ENCODE measurements at regions not wholly inside any gene's neighbourhood (a gene's known extent, or its start where the extent isn't known, plus 50 kb on each side); places are given as distances from the start of the nearest gene placed in this dataset.

DNA sequence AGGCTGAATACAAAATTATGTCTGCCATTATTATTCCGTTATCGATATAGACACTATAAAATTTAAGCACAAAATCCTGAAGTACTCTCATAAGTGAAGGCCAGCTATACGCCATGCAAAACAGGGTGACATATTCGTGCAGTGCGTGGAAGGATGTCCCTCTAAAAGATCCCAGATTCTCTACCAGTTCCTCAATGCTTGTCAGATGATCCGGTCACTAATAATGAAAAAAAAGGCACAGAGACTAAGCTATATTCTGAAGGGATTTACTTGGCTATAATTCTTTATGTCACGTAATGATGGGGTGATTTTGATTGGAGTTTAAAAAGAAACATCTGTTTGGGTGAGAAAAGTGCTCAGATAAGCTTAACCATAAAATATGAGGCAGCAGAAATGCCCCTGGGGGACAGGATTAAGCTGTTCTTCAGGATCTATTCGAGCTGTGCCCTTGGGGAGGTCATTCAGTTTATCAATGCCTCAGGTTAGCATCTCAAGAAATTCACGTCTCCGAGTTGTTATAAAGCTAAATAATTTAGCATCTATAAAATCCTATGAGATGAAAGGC lies 229.7 kb upstream of the PITRM1 start:
- no peak overlapping the region for H3K27ac Mint-ChIP-seq
- peaks cover 4% of the 10 kb centered on the region for H3K27me3 Mint-ChIP-seq
- no peaks in the 10 kb centered on the region for H3K36me3 Mint-ChIP-seq
- no peaks in the 10 kb centered on the region for H3K4me1 Mint-ChIP-seq (ENCODE audit: low read depth)
- no peak overlapping the region for H3K4me3 Mint-ChIP-seq
- no peaks in the 10 kb centered on the region for H3K9me3 Mint-ChIP-seq (ENCODE audit: low read depth)

DNA sequence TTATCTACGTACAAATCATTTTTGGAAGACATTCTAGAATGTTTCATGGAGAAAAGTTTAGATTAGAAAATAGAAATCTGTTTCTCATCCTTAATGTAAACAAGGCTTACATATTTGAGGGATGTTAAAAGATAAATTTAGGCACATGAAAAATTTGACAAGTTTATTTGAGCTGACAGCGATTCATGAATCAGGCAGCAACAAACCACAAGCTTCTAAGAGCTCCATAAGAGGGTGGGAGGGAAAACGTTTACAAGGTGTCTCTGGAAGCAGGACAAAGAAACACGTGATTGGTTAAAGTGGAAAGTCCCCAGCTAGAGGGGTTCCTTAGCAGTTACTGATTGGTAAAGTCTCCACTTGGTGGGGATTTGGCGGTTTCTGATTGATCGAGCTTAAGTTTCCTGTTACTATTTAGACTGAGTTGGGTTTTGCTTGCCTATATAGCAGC lies 228.9 kb upstream of the PITRM1 start:
- Mint-ChIP-seq H3K27ac (no peak overlapping the region), H3K4me1 (ENCODE audit: low read depth) (no peaks in the 10 kb centered on the region), H3K4me3 (no peak overlapping the region)

DNA sequence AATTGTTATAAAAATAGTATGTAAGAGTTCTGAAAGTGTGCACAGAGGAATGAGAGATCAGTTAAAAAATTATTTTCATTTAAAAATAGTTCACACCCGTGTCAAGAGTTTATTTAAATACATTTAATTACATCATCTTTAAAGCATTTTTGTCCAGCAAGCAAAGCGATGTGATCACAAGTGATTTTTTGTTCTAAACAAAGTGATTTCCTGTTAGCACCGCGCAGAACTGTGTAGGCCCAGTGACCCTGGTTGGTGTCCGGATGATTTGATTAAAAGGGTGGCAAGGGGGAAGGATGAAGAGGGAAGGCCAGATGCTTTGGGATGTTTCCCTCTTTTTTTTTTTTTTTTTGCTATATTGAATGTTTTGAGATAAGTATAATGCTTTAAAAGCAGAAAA lies 227.8 kb upstream of the PITRM1 start:
- no peaks in the 10 kb centered on the region for H3K4me1 Mint-ChIP-seq (ENCODE audit: low read depth)
- no peaks in the 10 kb centered on the region for H3K36me3 Mint-ChIP-seq
- H3K27ac Mint-ChIP-seq: no peak overlapping the region
- peaks cover 3% of the 10 kb centered on the region for H3K27me3 Mint-ChIP-seq
- no peak overlapping the region for H3K4me3 Mint-ChIP-seq
- no peaks in the 10 kb centered on the region for H3K9me3 Mint-ChIP-seq (ENCODE audit: low read depth)

More for the DNA sequence above, 228.9 kb upstream of the PITRM1 start:
- Mint-ChIP-seq H3K27me3 (peaks cover 4% of the 10 kb centered on the region), H3K9me3 (ENCODE audit: low read depth) (no peaks in the 10 kb centered on the region), H3K36me3 (no peaks in the 10 kb centered on the region)

DNA sequence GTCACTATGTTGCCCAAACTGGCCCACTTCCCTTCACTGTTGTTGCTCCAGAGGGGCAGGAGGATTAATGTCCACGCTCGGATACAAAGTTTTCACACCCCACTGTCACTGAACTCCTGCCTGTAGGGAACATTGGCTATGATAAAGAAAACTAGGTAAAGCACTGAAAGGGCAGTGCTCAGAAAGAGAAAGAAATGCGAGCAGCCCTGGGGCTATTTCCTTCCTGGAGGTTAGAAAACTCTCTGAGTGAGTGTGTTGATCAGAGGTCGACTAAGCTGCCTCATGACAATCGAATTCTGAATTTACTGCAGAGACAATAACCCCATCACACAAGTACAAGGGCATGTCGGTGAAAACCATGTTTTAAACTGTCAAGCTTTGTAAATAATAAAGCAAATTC lies 227.2 kb upstream of the PITRM1 start:
- H3K27ac Mint-ChIP-seq: no peak overlapping the region
- no peaks in the 10 kb centered on the region for H3K36me3 Mint-ChIP-seq
- H3K9me3 Mint-ChIP-seq (ENCODE audit: low read depth): no peaks in the 10 kb centered on the region
- no peaks in the 10 kb centered on the region for H3K4me1 Mint-ChIP-seq (ENCODE audit: low read depth)
- no peak overlapping the region for H3K4me3 Mint-ChIP-seq
- peaks cover 3% of the 10 kb centered on the region for H3K27me3 Mint-ChIP-seq

DNA sequence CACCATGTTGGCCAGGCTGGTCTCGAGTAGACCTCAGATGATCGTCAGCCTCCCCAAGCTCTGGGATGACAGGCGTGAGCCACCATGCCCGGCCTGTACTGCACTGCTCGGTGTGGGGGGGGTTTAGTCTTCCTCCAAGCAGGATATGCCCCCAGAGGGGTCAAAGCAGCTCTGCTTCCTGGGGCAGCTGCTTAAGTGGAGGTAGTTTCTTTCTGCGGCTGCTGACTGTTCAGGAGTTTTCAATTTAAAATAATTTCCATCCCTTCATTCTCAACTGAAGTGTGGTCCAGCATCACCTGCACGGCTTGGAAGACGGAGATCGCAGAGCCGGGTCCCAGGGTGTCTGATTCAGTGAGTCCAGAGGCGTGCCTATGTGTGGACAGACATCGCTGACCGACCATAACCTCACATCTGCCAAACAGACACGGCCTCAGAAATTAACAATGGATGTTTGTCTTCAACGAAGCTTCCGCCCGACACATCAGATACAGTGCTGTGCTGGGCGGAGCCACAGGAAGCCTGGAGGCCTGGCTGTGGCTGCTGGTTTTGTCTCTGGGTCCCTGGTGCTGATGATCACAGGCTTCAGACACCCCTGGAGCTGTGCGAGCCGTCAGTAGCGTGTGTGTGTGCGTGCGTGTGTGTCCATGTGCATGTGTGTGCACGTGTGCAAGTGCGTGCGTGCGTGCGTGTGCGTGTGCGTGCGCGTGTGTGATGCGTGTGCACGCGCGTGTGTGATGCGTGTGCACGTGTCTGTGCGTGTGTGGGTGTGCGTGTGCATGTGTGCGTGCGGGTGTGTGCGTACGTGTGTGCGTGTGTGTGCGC lies 226.5 kb upstream of the PITRM1 start:
- Mint-ChIP-seq H3K27me3 (peaks cover 3% of the 10 kb centered on the region), H3K27ac (no peak overlapping the region)

DNA sequence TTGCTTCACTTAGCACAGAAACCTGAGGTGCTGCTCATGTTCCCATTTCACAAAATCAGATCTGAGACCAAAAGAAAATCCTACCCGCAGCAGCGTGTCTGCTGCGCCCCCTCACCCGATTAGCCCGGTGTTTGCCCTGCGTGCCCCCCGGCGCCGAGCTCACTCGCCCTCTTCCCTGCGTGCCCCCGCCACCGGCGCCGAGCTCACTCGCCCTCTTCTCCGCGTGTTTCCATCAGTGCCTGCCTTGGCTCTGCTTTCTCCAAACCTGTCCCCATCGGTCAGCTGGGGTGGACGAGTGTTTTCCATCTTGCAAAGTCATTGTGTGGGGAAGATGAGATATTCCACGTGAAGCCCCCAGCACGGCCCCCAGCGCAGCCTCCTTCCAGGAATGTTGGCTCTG lies 225.3 kb upstream of the PITRM1 start:
- Mint-ChIP-seq H3K4me3 (no peak overlapping the region), H3K36me3 (no peaks in the 10 kb centered on the region), H3K4me1 (ENCODE audit: low read depth) (no peaks in the 10 kb centered on the region), H3K9me3 (ENCODE audit: low read depth) (no peaks in the 10 kb centered on the region), H3K27me3 (peaks cover 2% of the 10 kb centered on the region), H3K27ac (no peak overlapping the region)

More for the DNA sequence above, 226.5 kb upstream of the PITRM1 start:
- no peak overlapping the region for H3K4me3 Mint-ChIP-seq
- H3K9me3 Mint-ChIP-seq (ENCODE audit: low read depth): no peaks in the 10 kb centered on the region
- no peaks in the 10 kb centered on the region for H3K4me1 Mint-ChIP-seq (ENCODE audit: low read depth)
- no peaks in the 10 kb centered on the region for H3K36me3 Mint-ChIP-seq

DNA sequence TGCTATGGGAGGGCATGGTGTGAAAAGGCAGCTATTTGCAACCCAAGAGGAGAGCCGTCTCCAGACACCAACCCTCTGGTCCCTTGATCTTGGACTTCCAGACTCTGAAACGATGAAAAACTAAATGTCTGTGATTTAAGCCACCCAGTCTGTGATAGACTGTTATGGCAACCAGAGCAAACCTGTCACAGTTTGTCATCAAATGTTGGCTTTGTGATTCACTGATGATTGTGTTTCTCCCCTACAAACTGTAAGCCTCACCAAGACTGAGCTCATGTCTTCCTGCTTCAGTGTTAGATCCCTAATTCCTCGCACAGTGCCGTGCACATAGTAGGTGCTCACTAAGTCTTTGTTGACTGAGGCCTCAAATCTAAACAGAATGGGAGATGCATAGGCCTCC lies 224.6 kb upstream of the PITRM1 start:
- H3K9me3 Mint-ChIP-seq (ENCODE audit: low read depth): no peaks in the 10 kb centered on the region
- H3K4me1 Mint-ChIP-seq (ENCODE audit: low read depth): no peaks in the 10 kb centered on the region
- no peaks in the 10 kb centered on the region for H3K36me3 Mint-ChIP-seq
- no peak overlapping the region for H3K4me3 Mint-ChIP-seq
- H3K27ac Mint-ChIP-seq: no peak overlapping the region
- H3K27me3 Mint-ChIP-seq: peaks cover 2% of the 10 kb centered on the region

DNA sequence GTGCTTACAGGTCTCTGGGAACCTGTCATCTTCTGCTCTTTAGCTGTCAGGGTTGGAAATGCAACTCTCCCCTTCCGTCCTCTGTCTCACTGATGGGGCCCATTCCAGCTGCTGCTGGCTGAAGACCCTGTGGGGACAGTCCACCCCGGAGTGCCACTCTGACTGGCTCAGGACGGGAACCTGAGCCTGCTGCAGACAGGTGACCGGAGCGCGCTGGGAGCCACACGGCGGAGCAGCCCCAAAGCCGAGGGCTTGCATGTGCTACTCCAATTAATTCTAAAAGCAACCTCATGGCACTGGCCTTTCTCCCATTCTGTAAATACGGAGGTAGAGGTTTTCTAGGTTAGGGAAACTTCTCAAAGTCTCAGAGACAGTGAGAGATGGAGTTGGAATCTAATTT lies 223.5 kb upstream of the PITRM1 start:
- Mint-ChIP-seq H3K27me3 (peaks cover 2% of the 10 kb centered on the region), H3K9me3 (ENCODE audit: low read depth) (no peaks in the 10 kb centered on the region), H3K4me3 (no peak overlapping the region), H3K36me3 (no peaks in the 10 kb centered on the region), H3K4me1 (ENCODE audit: low read depth) (no peaks in the 10 kb centered on the region), H3K27ac (no peak overlapping the region)

DNA sequence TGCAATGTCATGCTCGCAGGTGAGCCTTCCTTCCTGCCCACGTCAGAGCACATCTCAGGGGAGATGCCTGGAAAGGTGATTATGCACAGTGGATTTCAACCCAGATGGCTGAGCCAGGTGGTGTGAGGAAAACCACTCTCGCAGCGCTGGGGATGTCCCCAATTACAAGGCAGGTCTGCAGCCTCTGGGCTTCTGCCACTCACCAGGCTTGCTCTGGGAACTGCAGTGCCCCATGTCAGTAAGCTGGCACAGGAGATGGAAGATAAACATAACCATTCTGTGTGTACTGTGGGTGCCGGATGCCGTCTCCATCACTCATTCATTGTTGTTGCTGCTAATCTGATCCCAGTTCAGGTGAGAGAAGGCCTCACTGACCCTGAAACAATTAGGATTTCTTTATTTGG lies 222.9 kb upstream of the PITRM1 start:
- no peak overlapping the region for H3K27ac Mint-ChIP-seq
- peaks cover 2% of the 10 kb centered on the region for H3K27me3 Mint-ChIP-seq

DNA sequence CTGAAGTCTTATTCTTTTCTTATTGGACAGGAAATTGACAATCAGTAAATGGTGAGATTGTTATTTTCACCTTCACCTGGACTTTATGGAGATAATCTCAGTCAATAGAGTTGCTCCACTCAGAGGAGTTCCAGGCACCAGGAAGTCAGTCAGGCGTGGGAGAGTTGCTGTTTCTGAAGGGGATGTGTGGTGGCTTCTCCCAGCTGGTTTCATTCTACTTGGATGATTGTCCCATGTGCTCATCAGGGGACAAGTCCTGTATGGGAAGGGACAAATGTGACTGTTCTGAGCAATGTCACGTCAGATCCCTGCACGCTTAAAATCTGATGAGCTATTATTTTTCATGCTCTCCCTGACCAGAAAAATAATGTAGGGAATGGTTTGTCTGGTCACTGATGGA lies 222.5 kb upstream of the PITRM1 start:
- Mint-ChIP-seq H3K36me3 (no peaks in the 10 kb centered on the region), H3K4me1 (ENCODE audit: low read depth) (no peaks in the 10 kb centered on the region), H3K9me3 (ENCODE audit: low read depth) (no peaks in the 10 kb centered on the region), H3K27me3 (peaks cover 2% of the 10 kb centered on the region), H3K27ac (no peak overlapping the region), H3K4me3 (no peak overlapping the region)

More for the DNA sequence above, 222.9 kb upstream of the PITRM1 start:
- Mint-ChIP-seq H3K36me3 (no peaks in the 10 kb centered on the region), H3K4me1 (ENCODE audit: low read depth) (no peaks in the 10 kb centered on the region), H3K9me3 (ENCODE audit: low read depth) (no peaks in the 10 kb centered on the region), H3K4me3 (no peak overlapping the region)

DNA sequence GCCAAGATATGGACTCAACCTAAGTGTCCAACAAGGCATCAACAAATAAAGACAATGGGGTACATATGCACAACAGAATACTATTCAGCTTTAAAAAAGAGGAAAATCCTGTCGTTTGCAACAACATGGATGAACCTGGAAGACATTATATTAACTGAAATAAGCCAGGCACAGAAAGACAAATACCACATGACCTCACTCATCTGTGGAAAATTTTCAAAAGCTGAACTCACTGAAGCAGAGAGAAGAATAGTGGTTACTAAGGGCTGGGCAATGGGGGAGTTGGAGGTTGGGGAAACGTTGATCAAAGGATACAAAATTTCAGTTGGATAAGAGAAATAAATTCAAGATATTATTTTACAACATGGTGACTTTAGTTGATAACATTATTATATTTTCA lies 221.4 kb upstream of the PITRM1 start:
- Mint-ChIP-seq H3K9me3 (ENCODE audit: low read depth) (no peaks in the 10 kb centered on the region), H3K27me3 (peaks cover 2% of the 10 kb centered on the region), H3K4me3 (no peak overlapping the region), H3K27ac (no peak overlapping the region), H3K36me3 (no peaks in the 10 kb centered on the region), H3K4me1 (ENCODE audit: low read depth) (no peaks in the 10 kb centered on the region)

DNA sequence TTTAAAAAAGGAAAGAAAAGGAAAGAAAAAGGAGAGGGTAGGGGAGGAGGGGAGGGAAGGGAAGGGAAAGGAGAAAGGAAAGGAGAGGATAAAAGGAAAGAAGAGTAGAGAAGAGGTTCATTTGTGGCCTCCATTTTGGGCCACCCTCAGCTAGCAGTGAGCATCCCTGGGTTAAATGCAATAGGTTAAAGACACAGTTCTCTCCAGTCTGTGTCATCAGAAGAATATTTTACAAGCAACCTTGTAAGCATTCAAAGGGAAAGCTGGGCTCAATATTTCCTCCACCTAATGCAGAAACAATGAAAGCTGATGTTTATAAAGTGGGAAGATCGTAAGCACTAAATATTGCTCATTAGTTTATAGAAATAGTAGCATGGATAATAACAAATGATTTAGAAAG lies 219.1 kb upstream of the PITRM1 start:
- Mint-ChIP-seq H3K4me3 (no peak overlapping the region), H3K4me1 (ENCODE audit: low read depth) (no peaks in the 10 kb centered on the region), H3K9me3 (ENCODE audit: low read depth) (no peaks in the 10 kb centered on the region), H3K36me3 (no peaks in the 10 kb centered on the region), H3K27ac (no peak overlapping the region), H3K27me3 (peaks cover 2% of the 10 kb centered on the region)

DNA sequence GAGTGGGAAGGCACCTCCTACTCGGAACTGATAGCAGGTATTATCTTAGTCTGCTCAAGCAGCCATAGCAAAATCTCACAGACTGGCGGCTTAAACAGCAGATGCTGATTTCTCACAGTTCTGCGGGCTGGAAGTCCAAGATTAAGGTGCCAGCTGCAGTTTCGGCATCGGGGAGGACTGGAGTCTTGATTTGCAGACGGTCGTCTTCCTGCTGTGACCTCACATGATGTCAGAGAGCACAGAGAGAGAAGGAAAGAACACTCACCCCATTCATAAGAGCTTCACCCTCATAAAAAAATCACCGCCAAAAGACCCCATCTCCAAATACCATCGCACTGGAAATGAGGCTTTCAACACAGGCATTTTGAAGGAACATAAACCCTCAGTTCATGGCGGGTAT lies 216.5 kb upstream of the PITRM1 start:
- Mint-ChIP-seq H3K27me3 (peaks cover 4% of the 10 kb centered on the region), H3K36me3 (peaks cover 3% of the 10 kb centered on the region), H3K9me3 (ENCODE audit: low read depth) (peaks cover 11% of the 10 kb centered on the region), H3K27ac (no peak overlapping the region), H3K4me1 (ENCODE audit: low read depth) (no peaks in the 10 kb centered on the region), H3K4me3 (no peak overlapping the region)

DNA sequence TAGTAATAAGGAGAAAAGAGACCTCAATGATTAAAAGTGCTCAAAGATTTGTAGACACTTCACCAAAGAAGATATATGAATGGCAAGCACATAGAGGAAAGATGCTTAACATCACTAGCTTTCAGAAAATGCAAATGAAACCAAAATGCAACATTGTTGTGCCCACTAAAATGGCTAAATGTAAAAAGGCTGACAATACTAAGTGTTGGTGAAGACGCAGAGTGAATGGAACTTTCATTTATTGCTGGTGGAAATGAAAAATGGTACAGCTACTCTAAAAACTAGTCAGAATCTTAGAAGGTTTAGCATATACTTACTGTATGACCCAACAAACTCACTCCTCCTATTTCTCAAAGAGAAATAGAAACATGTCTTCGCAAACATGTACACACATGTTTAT lies 212.9 kb upstream of the PITRM1 start:
- Mint-ChIP-seq H3K4me1 (ENCODE audit: low read depth) (no peaks in the 10 kb centered on the region), H3K36me3 (peaks cover 3% of the 10 kb centered on the region), H3K27me3 (peaks cover 6% of the 10 kb centered on the region), H3K27ac (no peak overlapping the region), H3K9me3 (ENCODE audit: low read depth) (peaks cover 11% of the 10 kb centered on the region), H3K4me3 (no peak overlapping the region)

DNA sequence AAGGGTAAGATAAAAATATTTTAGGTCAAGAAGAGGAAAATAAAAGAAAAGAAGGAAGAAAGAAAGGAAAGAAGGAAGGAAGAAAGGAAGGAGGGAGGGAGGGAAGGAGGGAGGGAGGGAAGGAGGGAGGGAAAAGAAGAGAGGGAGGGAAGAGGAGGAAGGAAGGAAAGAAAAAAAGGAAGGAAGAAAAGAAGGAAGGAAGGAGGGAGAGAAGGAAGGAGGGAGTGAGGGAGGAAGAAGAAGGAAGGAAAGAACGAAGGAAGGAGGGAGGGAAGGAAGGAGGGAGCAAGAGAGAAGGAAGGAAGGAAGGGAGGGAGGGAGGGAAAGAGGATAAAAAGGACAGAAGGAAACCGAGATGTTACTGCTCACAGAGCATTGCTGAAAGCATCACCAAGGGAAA lies 209.5 kb upstream of the PITRM1 start:
- Mint-ChIP-seq H3K4me3 (no peak overlapping the region), H3K4me1 (ENCODE audit: low read depth) (no peaks in the 10 kb centered on the region), H3K27ac (no peak overlapping the region), H3K9me3 (ENCODE audit: low read depth) (peaks cover 11% of the 10 kb centered on the region), H3K27me3 (peaks cover 6% of the 10 kb centered on the region), H3K36me3 (peaks cover 3% of the 10 kb centered on the region)

Data from activated naive CD8-positive, alpha-beta T cell (primary cell).